SU-DHL-6 (cell line): ENCODE measurements at regions not wholly inside any gene's neighbourhood (a gene's known extent, or its start where the extent isn't known, plus 50 kb on each side); places are given as distances from the start of the nearest gene placed in this dataset.

Experiments used
- CTCF ChIP-seq: fragments of 200-600 bp; sonication (generic); IDR thresholded peaks from one replicate; pipeline ENCODE4 v1.5.1; 2017; ENCODE audit warnings: antibody characterized with exemption, mild to moderate bottlenecking, low read length, moderate library complexity; ENCODE audit not compliant: insufficient read depth, poor library complexity, severe bottlenecking
- EZH2phosphoT487 ChIP-seq: fragments of 200-600 bp; sonication (generic), shearing (Covaris generic); conservative IDR thresholded peaks from 2 replicates; pipeline ENCODE4 v1.6.1; 2018; ENCODE audit warnings: mild to moderate bottlenecking, antibody characterized with exemption, low read length, moderate library complexity, mixed read lengths

GRCh38 chr21:38959692-38960061, 153.9 kb downstream of the ETS2 start:
- TF ChIP-seq CTCF (no peak), EZH2phosphoT487 (no peak)
